Osteocyte (in vitro differentiated cells): ENCODE measurements at regions not wholly inside any gene's neighbourhood (a gene's known extent, or its start where the extent isn't known, plus 50 kb on each side); places are given as distances from the start of the nearest gene placed in this dataset.

Experiments
- DNase-seq: peaks from one replicate; pipeline ENCODE4 v3.0.0; 2021; ENCODE audit warnings: mixed read lengths; ENCODE audit not compliant: unreplicated experiment; ENCODE audit errors: extremely low spot score
- H3K27ac Mint-ChIP-seq: one replicate; pipeline ENCODE4 v1.8.0; 2021; ENCODE audit warnings: mild to moderate bottlenecking, mixed read lengths; ENCODE audit not compliant: unreplicated experiment
- H3K27me3 Mint-ChIP-seq: one replicate; pipeline ENCODE4 v1.8.0; 2021; ENCODE audit warnings: mixed read lengths; ENCODE audit not compliant: unreplicated experiment
- H3K36me3 Mint-ChIP-seq: one replicate; pipeline ENCODE4 v1.8.0; 2021; ENCODE audit warnings: mixed read lengths; ENCODE audit not compliant: unreplicated experiment
- H3K4me1 Mint-ChIP-seq: one replicate; pipeline ENCODE4 v1.8.0; 2021; ENCODE audit warnings: mixed read lengths; ENCODE audit not compliant: unreplicated experiment
- H3K4me3 Mint-ChIP-seq: one replicate; pipeline ENCODE4 v1.8.0; 2021; ENCODE audit warnings: mild to moderate bottlenecking, moderate library complexity, mixed read lengths; ENCODE audit not compliant: unreplicated experiment
- H3K9me3 Mint-ChIP-seq: one replicate; pipeline ENCODE4 v1.8.0; 2021; ENCODE audit warnings: mixed read lengths; ENCODE audit not compliant: unreplicated experiment
- CTCF ChIP-seq: fragments of 200-600 bp; sonication (generic); IDR thresholded peaks from 2 replicates; pipeline ENCODE4 v1.5.0; 2021; ENCODE audit warnings: antibody characterized with exemption, mild to moderate bottlenecking, moderate library complexity

GRCh38 chr18:44411262-44411905 is 269.3 kb upstream of the SETBP1 start:
- Mint-ChIP-seq H3K9me3 (peaks cover 4% of the 10 kb centered on the region), H3K27ac (peak overlapping the region; percentile 75), H3K27me3 (peaks cover 4% of the 10 kb centered on the region), H3K4me1 (peaks cover 11% of the 10 kb centered on the region), H3K4me3 (no peak overlapping the region), H3K36me3 (peaks cover 2% of the 10 kb centered on the region)
- DNase-seq, result no peak
- no peak for TF ChIP-seq CTCF

- peak overlapping the region; percentile 75 for H3K27ac Mint-ChIP-seq
- no peak for TF ChIP-seq CTCF
- H3K9me3 Mint-ChIP-seq, result peaks cover 4% of the 10 kb centered on the region
- peaks cover 4% of the 10 kb centered on the region for H3K27me3 Mint-ChIP-seq
- peaks cover 11% of the 10 kb centered on the region for H3K4me1 Mint-ChIP-seq
- H3K4me3 Mint-ChIP-seq, result no peak overlapping the region
- DNase-seq, result no peak
- peaks cover 2% of the 10 kb centered on the region for H3K36me3 Mint-ChIP-seq
These were observed 268.7 kb upstream of the SETBP1 start for GRCh38 chr18:44411976-44412375.

- Mint-ChIP-seq H3K36me3 (peaks cover 7% of the 10 kb centered on the region), H3K27me3 (peaks cover 2% of the 10 kb centered on the region), H3K27ac (no peak overlapping the region), H3K4me3 (no peak overlapping the region), H3K4me1 (no peaks in the 10 kb centered on the region), H3K9me3 (peaks cover 19% of the 10 kb centered on the region)
- no peak for DNase-seq
- TF ChIP-seq CTCF, result no peak
These were observed 256.7 kb upstream of the SETBP1 start for GRCh38 chr18:44423814-44424644.

- Mint-ChIP-seq H3K4me1 (no peaks in the 10 kb centered on the region), H3K4me3 (no peak overlapping the region)
These were observed 256.0 kb upstream of the SETBP1 start for GRCh38 chr18:44424645-44425035.

More at GRCh38 chr18:44424645-44425035, 256.0 kb upstream of the SETBP1 start:
- Mint-ChIP-seq H3K9me3 (peaks cover 15% of the 10 kb centered on the region), H3K27me3 (peaks cover 2% of the 10 kb centered on the region), H3K36me3 (peaks cover 3% of the 10 kb centered on the region), H3K27ac (no peak overlapping the region)
- no peak for TF ChIP-seq CTCF
- no peak for DNase-seq
